NCI-H187 (cell line): ENCODE measurements at regions not wholly inside any gene's neighbourhood (a gene's known extent, or its start where the extent isn't known, plus 50 kb on each side); places are given as distances from the start of the nearest gene placed in this dataset.

ENCODE experiments used
- DNase-seq, 2 experiments: peaks; one replicate each; lab custom pipeline; 2025; lab: John Stamatoyannopoulos, UW

DNA sequence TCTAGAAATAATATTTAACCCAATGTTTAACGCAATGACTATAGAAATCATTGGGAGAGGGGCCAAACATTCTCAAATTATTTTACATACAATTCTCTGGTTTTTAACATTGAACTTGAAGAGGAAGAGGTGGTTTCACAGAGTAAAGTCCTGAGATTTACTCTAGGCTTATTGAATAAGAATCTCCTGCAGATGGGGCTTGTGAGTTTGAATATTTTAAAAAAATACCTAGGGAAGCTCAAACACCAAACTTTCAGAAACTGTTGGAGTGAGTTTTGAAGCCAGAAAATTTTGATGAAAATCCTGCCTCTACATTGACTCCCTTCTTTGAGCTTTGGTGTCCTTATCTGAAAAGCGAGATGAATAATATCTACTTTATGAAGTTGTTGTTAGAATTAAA lies 906.6 kb downstream of the TUSC7 start:
- no peak for DNase-seq

- DNase-seq, result no peak
Observed at GRCh38 chr3:117617906-117618305, 908.3 kb downstream of the TUSC7 start.

DNA sequence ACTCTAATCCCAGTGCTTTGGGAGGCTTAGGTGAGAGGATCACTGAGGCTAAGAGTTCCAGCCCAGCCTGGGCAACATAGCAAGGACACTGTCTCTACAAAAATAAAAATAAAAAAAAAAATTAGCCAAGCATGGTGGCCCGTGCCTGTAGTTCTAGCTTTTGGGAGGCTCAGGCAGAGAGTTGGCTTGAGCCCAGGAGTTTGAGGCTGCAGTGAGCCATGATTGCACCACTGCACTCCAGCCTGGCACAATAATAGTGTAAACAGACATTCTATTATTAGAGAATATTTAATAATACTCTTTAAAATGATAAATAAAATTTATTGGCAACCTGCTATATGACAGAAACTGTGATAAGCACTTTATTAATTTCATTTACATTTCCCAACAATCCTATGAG lies 908.9 kb downstream of the TUSC7 start:
- DNase-seq, result no peak

- DNase-seq, result no peak
Observed at GRCh38 chr3:117619805-117620204, 910.2 kb downstream of the TUSC7 start.

DNA sequence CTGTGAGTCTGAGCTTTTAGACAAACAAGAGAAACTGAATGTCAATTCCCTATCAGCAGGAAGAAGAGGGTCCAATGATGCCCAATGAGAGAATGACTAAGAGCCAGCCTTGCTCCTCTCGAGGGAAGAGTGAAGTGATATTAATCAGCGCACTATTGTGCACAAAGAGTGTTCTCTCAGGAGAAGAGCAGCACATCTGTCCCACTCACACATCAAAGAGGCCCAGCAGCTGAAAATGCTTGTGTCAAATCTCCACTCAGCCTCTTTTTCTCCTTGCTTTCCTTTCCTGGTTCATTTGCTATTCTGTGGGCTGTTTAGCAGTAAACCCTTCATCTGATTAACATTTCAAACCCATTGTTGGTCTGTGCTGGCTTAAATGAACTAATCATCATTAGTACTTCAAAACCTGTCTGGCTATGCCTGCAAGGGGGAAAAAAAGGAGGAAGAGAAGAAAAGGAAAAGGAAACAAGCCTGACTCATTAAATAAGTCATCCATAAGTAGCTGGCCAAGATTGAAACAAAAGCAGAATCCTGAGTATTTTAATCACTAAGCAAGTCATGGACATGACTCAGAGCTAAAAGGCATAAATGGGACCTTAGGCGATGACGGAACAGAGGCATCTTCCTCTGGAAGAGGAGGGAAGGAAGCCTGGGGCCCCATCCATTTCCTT lies 912.7 kb downstream of the TUSC7 start:
- peak; percentile 53 to 71 for DNase-seq

- DNase-seq, result no peak
Observed at GRCh38 chr3:117624424-117624823, 914.8 kb downstream of the TUSC7 start.

DNA sequence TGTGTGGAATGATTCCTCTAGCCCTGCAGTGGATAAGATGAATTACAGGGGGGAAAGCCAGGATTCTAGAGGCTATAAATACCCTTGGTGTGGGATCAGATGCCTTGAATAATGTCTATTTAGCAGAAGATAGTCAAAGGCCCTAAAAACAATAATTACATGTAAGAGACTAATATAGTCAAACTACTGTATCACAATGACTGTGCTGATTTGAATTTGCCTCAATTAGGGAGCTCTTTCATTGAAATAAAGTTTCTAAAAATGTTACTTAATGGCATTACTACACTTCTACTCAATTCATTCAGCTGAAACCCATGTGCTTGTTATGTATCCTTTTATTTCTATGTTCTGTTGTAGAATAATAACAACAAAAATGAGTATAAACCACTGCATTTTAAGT lies 915.6 kb downstream of the TUSC7 start:
- no peak for DNase-seq

- no peak for DNase-seq
Observed at GRCh38 chr3:117626577-117626976, 917.0 kb downstream of the TUSC7 start.

DNA sequence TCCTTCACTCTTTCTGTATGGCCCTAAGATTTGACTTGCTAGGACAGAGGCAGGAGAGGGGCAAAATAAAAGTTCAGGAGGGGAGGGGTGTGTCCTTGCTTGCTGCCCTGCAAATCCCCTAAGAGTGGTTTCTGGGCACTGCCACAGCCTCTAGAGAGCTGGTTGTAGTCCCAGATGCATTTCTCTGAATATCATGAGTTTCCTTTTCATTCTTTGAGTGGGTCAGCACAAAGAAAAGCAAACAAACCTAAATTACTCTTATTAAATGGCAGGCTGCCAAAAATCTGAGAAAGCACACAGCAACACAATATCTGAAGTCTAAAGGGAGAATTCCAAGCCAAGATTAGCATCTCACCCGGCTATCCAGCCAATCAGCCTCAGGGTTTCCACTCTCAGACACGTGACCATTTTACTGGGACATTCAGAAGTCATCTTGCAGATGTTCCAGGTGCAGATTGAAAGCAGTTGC lies 919.3 kb downstream of the TUSC7 start:
- DNase-seq, result peak; percentile 83 to 91

DNA sequence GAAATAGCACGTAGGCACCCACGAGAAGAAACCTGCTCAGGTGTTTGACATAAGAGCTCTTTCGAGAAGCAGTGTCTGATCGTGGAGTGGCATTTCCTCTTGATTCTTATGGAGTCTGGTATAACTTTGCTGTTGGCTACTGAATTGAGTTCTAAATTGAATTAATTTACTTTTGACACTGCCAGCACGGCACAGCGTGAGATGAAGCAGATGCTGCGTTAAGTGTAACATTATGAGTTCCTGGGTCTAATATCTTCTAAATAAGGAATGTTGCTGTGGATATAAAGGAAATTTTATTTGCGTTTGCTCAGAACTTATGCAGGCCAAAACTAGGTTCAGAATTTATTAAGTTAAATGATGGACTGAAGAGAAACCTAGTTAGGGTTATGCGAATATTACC lies 919.9 kb downstream of the TUSC7 start:
- DNase-seq, result no peak

DNA sequence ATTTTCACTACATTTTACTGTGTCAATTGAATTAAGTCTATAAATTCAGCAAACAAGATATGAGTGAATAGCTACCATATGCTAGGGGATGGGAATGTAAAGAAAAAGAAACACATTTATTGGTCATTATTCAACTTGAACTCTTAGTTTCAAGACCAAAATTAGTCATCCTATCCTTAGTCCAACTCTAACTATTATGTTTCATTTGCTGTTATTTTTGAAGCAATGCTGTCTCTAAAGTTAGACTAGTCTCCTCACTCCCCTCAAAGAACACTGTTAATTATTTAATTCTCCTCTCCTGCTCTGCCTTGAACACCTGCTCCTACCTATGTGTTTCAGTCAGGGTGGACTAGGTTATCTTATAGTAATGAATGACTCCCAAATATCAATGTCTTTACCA lies 920.9 kb downstream of the TUSC7 start:
- no peak for DNase-seq

- peak; percentile 31 to 46 for DNase-seq
Observed at GRCh38 chr3:117630885-117631284, 921.3 kb downstream of the TUSC7 start.

DNA sequence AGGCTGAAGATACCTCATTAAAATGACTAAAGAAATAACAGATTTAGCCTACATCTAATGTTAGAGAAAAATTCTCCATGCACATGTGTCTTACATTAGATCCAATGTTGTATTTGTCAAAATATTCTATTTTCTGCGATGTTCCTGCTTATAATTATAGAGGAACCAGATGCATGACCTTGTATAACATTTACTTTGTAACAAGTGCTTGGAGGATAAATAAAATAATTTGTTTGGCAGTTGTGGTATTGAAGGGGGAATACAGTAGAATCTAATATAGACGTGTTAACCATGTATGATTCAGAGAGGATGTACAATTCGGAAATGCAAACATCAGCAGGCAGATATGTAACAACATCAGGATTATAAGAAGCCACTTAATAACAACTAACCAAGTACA lies 922.2 kb downstream of the TUSC7 start:
- DNase-seq, result no peak

DNA sequence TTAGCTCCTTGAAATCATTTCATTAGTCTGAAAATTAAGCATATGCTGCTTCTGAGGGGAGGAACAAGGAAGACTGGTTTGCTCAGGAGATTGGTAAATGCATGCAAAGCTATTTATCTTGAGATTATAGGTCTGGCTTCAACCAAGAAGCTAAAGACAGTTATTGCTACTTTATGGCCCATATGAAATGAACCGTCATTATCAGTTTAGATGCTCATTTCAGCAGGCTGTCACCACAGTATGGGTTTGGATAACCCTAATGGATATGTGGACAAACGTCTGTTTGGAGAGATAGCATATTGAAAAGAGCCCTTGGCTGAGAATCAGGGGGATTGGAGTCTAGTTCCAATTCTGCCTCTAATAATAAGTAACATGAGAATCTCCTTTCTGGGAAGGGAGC lies 922.6 kb downstream of the TUSC7 start:
- DNase-seq, result no peak

- DNase-seq, result no peak
Observed at GRCh38 chr3:117633207-117633606, 923.6 kb downstream of the TUSC7 start.

DNA sequence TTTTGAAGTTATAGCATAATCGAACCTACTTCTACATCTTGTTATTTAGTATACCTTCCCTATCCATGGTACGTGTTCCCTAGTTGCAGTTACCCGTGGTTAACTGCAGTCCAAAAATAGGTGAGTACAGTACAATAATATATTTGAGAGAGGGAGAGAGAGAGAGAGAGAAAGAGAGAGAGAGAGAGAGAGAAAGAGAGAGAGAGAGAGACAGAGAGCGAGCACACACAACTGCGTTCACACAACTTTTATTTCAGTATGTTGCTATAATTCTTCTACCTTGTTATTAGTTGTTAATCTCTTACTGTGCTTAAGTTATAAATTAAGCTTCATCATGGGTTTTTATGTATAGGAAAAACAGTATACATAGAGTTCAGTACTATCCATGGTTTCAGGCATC lies 928.1 kb downstream of the TUSC7 start:
- no peak for DNase-seq

DNA sequence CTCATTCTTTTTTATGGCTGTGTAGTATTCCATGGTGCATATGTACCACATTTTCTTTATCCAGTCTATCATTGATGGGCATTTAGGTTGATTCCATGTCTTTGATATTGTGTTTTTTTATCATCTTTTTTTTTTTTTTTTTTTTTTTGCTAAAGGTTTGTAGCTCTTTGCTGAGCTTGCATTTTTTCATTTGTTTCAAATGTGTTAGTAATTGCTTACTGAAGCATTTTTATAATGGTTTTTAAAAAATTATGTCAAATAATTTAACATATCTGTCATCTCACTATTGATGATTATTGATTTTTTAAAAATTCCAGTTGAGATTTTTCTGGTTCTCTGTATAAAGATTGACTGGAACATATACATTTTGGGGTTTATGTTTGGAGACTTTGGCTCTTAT lies 934.6 kb downstream of the TUSC7 start:
- DNase-seq, result no peak

- no peak for DNase-seq
Observed at GRCh38 chr3:117645561-117646242, 936.1 kb downstream of the TUSC7 start.

DNA sequence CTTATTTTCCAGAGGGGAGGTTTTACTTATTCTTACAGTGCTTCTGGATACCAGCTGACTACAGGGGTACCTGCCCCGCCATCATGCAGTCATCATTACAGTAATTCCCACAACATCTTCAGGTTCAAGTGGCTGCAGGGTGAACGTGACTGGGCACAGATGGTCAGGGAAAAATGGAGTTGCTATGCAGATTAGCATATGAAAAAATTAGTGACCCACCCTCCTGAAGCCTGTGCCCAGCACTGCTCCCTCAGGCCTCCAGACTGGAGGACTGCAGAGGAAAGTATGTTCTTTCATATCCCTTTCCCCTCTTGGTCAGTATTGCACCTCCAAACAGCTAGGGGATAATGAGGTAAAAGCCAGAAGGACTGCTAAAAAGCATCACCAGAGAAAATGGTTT lies 937.9 kb downstream of the TUSC7 start:
- DNase-seq, result no peak

DNA sequence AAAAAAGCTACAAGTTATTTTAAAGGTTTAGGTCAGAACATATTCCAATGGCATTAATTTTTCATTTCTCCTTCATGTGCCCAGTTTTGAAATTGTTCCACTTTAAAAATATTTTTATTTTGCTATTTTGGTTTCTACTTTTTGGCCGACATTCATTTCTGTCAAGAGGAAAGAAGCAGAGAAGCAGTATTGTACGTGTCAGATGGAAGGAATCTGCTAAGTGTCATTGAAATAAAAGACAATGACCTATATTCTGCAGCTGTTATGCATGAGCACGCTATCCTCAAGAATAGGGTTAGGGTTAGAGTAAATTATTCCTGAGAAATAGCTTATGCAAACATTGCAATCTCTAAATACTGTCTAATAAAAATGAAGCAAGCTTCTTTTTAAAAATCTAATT lies 941.7 kb downstream of the TUSC7 start:
- DNase-seq, result no peak

DNA sequence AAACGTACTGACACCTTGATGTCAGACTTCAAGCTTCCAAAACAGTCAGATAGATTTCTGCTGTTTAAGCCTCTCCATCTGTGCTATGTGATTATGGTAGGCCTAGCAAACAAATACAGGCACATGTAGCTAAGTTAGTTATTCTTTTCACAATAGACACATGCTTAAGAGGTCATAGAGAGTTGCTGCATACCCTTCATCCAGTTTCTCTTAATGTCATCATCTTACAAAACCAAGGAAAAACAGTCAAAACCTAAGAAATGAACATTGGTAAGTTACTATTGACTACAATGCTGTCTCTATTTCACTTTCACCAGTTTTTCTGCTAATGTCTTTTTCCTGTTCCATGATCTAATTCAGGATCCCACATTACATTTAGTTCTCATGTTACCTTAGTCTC lies 946.8 kb downstream of the TUSC7 start:
- no peak for DNase-seq

DNA sequence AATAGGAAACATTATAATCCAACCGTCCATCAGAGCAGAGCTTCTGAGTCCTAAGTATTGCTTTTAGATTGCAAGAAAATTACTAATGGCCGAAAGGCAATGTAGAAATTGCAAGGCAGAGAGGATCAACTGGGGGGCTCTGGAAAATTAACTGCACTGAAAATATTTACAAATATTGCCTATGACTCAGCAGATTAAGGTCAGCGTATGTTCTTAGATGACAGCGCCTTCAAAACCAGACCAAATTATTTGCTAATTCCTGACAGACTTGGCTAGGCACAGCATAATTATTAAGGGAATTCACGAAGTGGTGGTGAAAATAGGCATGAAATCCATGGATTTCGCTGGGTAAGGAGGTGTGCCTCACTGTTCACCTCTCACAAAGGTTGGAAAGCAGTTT lies 947.7 kb downstream of the TUSC7 start:
- DNase-seq, result no peak

GRCh38 chr3:117660941-117661817 lies 951.6 kb downstream of the TUSC7 start:
- DNase-seq, result no peak
